PFSK-1 (cell line): ENCODE measurements at regions not wholly inside any gene's neighbourhood (a gene's known extent, or its start where the extent isn't known, plus 50 kb on each side); places are given as distances from the start of the nearest gene placed in this dataset.

ENCODE experiments used
- FOXP2 ChIP-seq: optimal IDR thresholded peaks from 2 replicates; pipeline ENCODE3; 2011; ENCODE audit warnings: borderline replicate concordance, control low read depth, inconsistent platforms; ENCODE audit not compliant: insufficient read depth; ENCODE audit errors: extremely low read length, extremely low read depth
- POLR2AphosphoS5 ChIP-seq: IDR thresholded peaks from 2 replicates; pipeline ENCODE4 v1.6.1; 2012; ENCODE audit warnings: low read depth, mild to moderate bottlenecking, control low read depth, low read length, moderate library complexity
- SIN3A ChIP-seq: IDR thresholded peaks from 2 replicates; pipeline ENCODE4 v1.6.1; 2012; ENCODE audit warnings: mild to moderate bottlenecking, low read length, moderate library complexity, borderline replicate concordance; ENCODE audit not compliant: insufficient read depth
- TAF1 ChIP-seq: IDR thresholded peaks from 2 replicates; pipeline ENCODE4 v1.6.1; 2012; ENCODE audit warnings: low read length, control low read depth, borderline replicate concordance; ENCODE audit not compliant: insufficient read depth
- TF ChIP-seq, protein P1 (sequence below), 2 experiments: IDR thresholded peaks; 2 replicates each; pipeline versions ENCODE4 v1.6.1 to v1.8.0; 2011 to 2012; ENCODE audit warnings: low read depth in 2 of 2, low read length in 2 of 2, control low read depth in 1 of 2, inconsistent platforms in 1 of 2, mild to moderate bottlenecking in 1 of 2, moderate library complexity in 1 of 2; ENCODE audit not compliant: insufficient read depth in 1 of 2

- TF ChIP-seq TAF1 (no peak), FOXP2 (no peak), POLR2AphosphoS5 (no peak), SIN3A (no peak)
- TF ChIP-seq, protein P1, sequence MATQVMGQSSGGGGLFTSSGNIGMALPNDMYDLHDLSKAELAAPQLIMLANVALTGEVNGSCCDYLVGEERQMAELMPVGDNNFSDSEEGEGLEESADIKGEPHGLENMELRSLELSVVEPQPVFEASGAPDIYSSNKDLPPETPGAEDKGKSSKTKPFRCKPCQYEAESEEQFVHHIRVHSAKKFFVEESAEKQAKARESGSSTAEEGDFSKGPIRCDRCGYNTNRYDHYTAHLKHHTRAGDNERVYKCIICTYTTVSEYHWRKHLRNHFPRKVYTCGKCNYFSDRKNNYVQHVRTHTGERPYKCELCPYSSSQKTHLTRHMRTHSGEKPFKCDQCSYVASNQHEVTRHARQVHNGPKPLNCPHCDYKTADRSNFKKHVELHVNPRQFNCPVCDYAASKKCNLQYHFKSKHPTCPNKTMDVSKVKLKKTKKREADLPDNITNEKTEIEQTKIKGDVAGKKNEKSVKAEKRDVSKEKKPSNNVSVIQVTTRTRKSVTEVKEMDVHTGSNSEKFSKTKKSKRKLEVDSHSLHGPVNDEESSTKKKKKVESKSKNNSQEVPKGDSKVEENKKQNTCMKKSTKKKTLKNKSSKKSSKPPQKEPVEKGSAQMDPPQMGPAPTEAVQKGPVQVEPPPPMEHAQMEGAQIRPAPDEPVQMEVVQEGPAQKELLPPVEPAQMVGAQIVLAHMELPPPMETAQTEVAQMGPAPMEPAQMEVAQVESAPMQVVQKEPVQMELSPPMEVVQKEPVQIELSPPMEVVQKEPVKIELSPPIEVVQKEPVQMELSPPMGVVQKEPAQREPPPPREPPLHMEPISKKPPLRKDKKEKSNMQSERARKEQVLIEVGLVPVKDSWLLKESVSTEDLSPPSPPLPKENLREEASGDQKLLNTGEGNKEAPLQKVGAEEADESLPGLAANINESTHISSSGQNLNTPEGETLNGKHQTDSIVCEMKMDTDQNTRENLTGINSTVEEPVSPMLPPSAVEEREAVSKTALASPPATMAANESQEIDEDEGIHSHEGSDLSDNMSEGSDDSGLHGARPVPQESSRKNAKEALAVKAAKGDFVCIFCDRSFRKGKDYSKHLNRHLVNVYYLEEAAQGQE (IDR thresholded peaks at IDR 0.05; ENCODE audit: insufficient read depth in 1 of 2, low read depth in 2 of 2, low read length in 2 of 2): no peak
Measured at GRCh38 chr12:25324861-25325260, 74.1 kb upstream of the KRAS start.

- TF ChIP-seq SIN3A (no peak), FOXP2 (no peak), TAF1 (no peak), POLR2AphosphoS5 (no peak)
- TF ChIP-seq, protein P1 (IDR thresholded peaks at IDR 0.05; ENCODE audit: insufficient read depth in 1 of 2, low read depth in 2 of 2, low read length in 2 of 2): no peak
Measured at GRCh38 chr12:25323581-25323982, 72.9 kb upstream of the KRAS start.

- TF ChIP-seq SIN3A (no peak), FOXP2 (no peak), TAF1 (no peak), POLR2AphosphoS5 (no peak)
- TF ChIP-seq, protein P1 (IDR thresholded peaks at IDR 0.05; ENCODE audit: insufficient read depth in 1 of 2, low read depth in 2 of 2, low read length in 2 of 2): no peak
Measured at GRCh38 chr12:25322918-25323531, 72.3 kb upstream of the KRAS start.

DNA sequence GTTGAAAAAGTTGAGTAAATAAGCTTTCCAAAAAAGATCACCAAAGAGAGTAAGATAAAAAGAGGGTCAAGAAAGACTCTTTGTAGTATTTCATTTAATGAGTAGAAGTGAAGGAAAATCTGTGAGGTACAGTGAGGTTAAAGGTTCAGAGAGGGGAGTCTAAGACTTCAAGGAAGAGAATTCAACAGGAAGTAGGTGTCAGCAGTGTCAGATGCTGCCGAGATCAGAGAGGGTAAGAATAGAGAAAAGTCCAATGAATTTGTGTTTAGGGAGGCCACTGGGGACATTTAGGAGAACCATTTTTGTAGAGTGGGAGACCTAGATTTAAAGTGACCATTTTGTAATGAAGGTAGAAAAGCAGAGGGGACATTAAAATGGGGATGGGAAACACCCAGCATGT is 71.6 kb upstream of the KRAS start:
- TF ChIP-seq TAF1: no peak
- TF ChIP-seq, protein P1 (IDR thresholded peaks at IDR 0.05; ENCODE audit: insufficient read depth in 1 of 2, low read depth in 2 of 2, low read length in 2 of 2): no peak
- TF ChIP-seq POLR2AphosphoS5: no peak
- no peak for TF ChIP-seq FOXP2
- TF ChIP-seq SIN3A: no peak

GRCh38 chr12:25321772-25322171 is 71.0 kb upstream of the KRAS start:
- TF ChIP-seq TAF1: no peak
- TF ChIP-seq, protein P1 (IDR thresholded peaks at IDR 0.05; ENCODE audit: insufficient read depth in 1 of 2, low read depth in 2 of 2, low read length in 2 of 2): no peak
- TF ChIP-seq SIN3A: no peak
- TF ChIP-seq POLR2AphosphoS5: no peak
